Gastroesophageal sphincter (tissue), 3 donors: ENCODE measurements at regions not wholly inside any gene's neighbourhood (a gene's known extent, or its start where the extent isn't known, plus 50 kb on each side); places are given as distances from the start of the nearest gene placed in this dataset.

ENCODE experiments used
- CTCF ChIP-seq, 4 experiments: fragments of 200-600 bp in 2 of 4; fragments of 450-650 bp in 2 of 4; sonication (generic) in 1 of 4; IDR thresholded peaks; one replicate each; pipeline ENCODE4 v1.5.1; 2017 to 2019; ENCODE audit warnings: antibody characterized with exemption in 4 of 4, mild to moderate bottlenecking in 2 of 4, moderate library complexity in 2 of 4
- POLR2A ChIP-seq, 2 donors: fragments of 450-650 bp; IDR thresholded peaks; one replicate each; pipeline ENCODE4 v1.6.1; 2017; ENCODE audit warnings: antibody characterized with exemption in 2 of 2, mild to moderate bottlenecking in 2 of 2, moderate library complexity in 1 of 2

DNA sequence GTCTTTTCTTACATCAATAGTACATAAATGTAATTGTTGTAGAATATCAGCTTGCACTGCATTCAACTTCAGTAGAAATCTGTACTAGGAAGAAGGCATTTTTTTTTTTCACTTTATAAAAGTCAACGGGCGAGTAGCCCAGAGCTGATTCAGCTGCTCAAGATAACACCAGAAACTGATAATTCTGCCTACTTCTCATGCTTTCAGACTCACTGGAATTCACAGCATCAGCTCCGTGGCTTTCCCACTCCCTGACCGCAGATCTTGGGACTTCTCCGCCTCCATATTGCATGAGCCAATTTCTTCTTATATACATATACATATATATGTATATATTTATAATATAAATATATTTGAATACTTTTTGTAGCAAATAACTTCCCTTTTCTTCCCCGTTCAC lies 263.1 kb upstream of the RXFP2 start:
- TF ChIP-seq CTCF (IDR thresholded peaks at IDR 0.05) (no peak), POLR2A (IDR thresholded peaks at IDR 0.05) (no peak)
